ENCODE measurements at regions not wholly inside any gene's neighbourhood (a gene's known extent, or its start where the extent isn't known, plus 50 kb on each side); places are given as distances from the start of the nearest gene placed in this dataset.

- no peaks in the 10 kb centered on the region for H3K27me3 ChIP-seq (ENCODE audit: insufficient read depth, low read length)
- no peaks in the 10 kb centered on the region for H3K36me3 ChIP-seq (ENCODE audit: control insufficient read depth in 1 of 2, insufficient read depth in 2 of 2, low read length in 2 of 2)
- ATAC-seq: no peak
- intact Hi-C loops (cut with micrococcal nuclease): no loop called here
- ChIA-PET RAD21 (ENCODE audit: low non-redundant PET in 1 of 2, low total read pairs in 2 of 2, uncharacterized antibody in 2 of 2, unreplicated experiment in 2 of 2) (no interaction called here), CTCF (no interaction called here), POLR2A (no interaction called here)
- H3K4me2 ChIP-seq (ENCODE audit: low read length): no peak overlapping the region
- BruUV-seq (replicated peaks): no TSS peak
- no peaks in the 10 kb centered on the region for H3K9me3 ChIP-seq (ENCODE audit: control insufficient read depth in 1 of 2, insufficient read depth in 1 of 2, low read depth in 1 of 2, low read length in 2 of 2)
- no peak overlapping the region for H3K4me3 ChIP-seq (replicated peaks in 1 of 2; ENCODE audit: low read depth in 1 of 2, low read length in 2 of 2)
- no peak overlapping the region for H3K27ac ChIP-seq (ENCODE audit: low read depth, low read length)
- no peak for DNase-seq (ENCODE audit: low read depth, low spot score)
- H4K20me1 ChIP-seq (ENCODE audit: insufficient read depth): no peaks in the 10 kb centered on the region
- no peak overlapping the region for H2AFZ ChIP-seq (ENCODE audit: low read depth, low read length, poor library complexity, severe bottlenecking)
- H3K9me2 ChIP-seq (ENCODE audit: insufficient read depth): no peaks in the 10 kb centered on the region
- H3K79me2 ChIP-seq (ENCODE audit: insufficient read depth, low read length): no peaks in the 10 kb centered on the region
- TF ChIP-seq POLR2A (IDR thresholded peaks at IDR 0.05; ENCODE audit: borderline replicate concordance, extremely low read depth, insufficient read depth, insufficient read length) (no peak), CTCF (IDR thresholded peaks at IDR 0.05 in 2 of 3, conservative IDR thresholded peaks at IDR 0.05 in 1 of 3; ENCODE audit: borderline replicate concordance in 1 of 3, insufficient read depth in 1 of 3, low read depth in 2 of 3, low read length in 2 of 3) (no peak), SIN3A (IDR thresholded peaks at IDR 0.05; ENCODE audit: low read depth) (no peak), SP1 (IDR thresholded peaks at IDR 0.05; ENCODE audit: low read depth) (no peak), CBX3 (IDR thresholded peaks at IDR 0.05; ENCODE audit: low read depth) (no peak), JUND (IDR thresholded peaks at IDR 0.05) (no peak), ZFX (IDR thresholded peaks at IDR 0.05) (no peak), MAX (IDR thresholded peaks at IDR 0.05) (no peak), EGR1 (IDR thresholded peaks at IDR 0.05; ENCODE audit: low read depth) (no peak), YY1 (IDR thresholded peaks at IDR 0.05; ENCODE audit: extremely low read depth, insufficient replicate concordance, low read depth, low read length) (no peak), REST (IDR thresholded peaks at IDR 0.05; ENCODE audit: low read depth) (no peak), SRF (IDR thresholded peaks at IDR 0.05; ENCODE audit: low read depth) (no peak), EZH2 (IDR thresholded peaks at IDR 0.05) (no peak), ATF3 (IDR thresholded peaks at IDR 0.05) (no peak), EZH2phosphoT487 (IDR thresholded peaks at IDR 0.05; ENCODE audit: borderline replicate concordance) (no peak), RAD21 (IDR thresholded peaks at IDR 0.05; ENCODE audit: low read depth) (no peak)
- H3K9ac ChIP-seq (ENCODE audit: low read length): no peak overlapping the region
- no peaks in the 10 kb centered on the region for H3K4me1 ChIP-seq (ENCODE audit: control insufficient read depth in 1 of 2, insufficient read depth in 2 of 2, low read length in 2 of 2)
These were observed 129.4 kb downstream of the CCDC34 start for GRCh38 chr11:27233654-27234042.

Measured in HCT116 (cell line).